Duodenal mucosa (tissue), 2 donors: ENCODE measurements at regions not wholly inside any gene's neighbourhood (a gene's known extent, or its start where the extent isn't known, plus 50 kb on each side); places are given as distances from the start of the nearest gene placed in this dataset.

Source experiments
- H3K27ac ChIP-seq: one replicate; pipeline ENCODE4 v1.7.0; 2013; ENCODE audit warnings: low read depth, low read length
- H3K27me3 ChIP-seq, 2 donors: one replicate each; pipeline ENCODE4 v1.7.0; 2013; ENCODE audit warnings: low read length in 2 of 2, control low read depth in 1 of 2; ENCODE audit not compliant: insufficient read depth in 2 of 2, control insufficient read depth in 1 of 2
- H3K36me3 ChIP-seq, 2 donors: one replicate each; pipeline ENCODE4 v1.7.0; 2013; ENCODE audit warnings: low read length in 2 of 2, control low read depth in 1 of 2; ENCODE audit not compliant: insufficient read depth in 2 of 2, control insufficient read depth in 1 of 2
- H3K4me1 ChIP-seq, 2 donors: one replicate each; pipeline ENCODE4 v1.7.0; 2013; ENCODE audit warnings: low read length in 2 of 2, control low read depth in 1 of 2; ENCODE audit not compliant: insufficient read depth in 2 of 2, control insufficient read depth in 1 of 2
- H3K4me3 ChIP-seq, 2 donors: one replicate each; pipeline ENCODE4 v1.7.0; 2013; ENCODE audit warnings: low read length in 2 of 2, low read depth in 1 of 2
- H3K9ac ChIP-seq, 2 donors: one replicate each; pipeline ENCODE4 v1.7.0; 2013; ENCODE audit warnings: low read length in 2 of 2, low read depth in 1 of 2
- H3K9me3 ChIP-seq, 2 donors: one replicate each; pipeline ENCODE4 v1.7.0; 2013; ENCODE audit warnings: low read length in 2 of 2, control low read depth in 1 of 2; ENCODE audit not compliant: control insufficient read depth in 1 of 2

DNA sequence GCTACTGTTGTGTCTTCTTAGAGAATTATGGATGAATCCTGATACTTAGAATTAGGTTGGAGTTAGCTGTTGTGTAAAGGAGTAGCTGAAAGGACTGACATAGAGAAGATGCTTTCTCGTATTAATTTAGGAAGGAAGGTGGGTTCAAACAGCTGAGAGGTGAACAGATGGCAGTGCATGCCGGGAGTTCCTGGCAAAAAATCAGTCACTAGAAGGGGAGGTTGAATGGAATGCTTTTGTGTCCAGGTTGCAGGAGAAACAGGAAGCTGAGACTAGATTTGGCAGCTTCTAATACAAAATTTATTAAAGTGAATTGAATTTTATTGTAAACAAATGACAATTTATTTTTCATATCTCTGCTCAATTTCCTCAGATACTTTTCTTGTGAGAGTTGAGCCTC lies 70.8 kb downstream of the BTG1 start:
- Histone ChIP-seq H3K9me3 (no peaks in the 10 kb centered on the region), H3K27ac (no peak overlapping the region), H3K36me3 (no peaks in the 10 kb centered on the region), H3K9ac (no peak overlapping the region), H3K4me1 (peaks cover 9 to 28% of the 10 kb centered on the region in 2 donors), H3K4me3 (no peak overlapping the region), H3K27me3 (no peaks in the 10 kb centered on the region)

DNA sequence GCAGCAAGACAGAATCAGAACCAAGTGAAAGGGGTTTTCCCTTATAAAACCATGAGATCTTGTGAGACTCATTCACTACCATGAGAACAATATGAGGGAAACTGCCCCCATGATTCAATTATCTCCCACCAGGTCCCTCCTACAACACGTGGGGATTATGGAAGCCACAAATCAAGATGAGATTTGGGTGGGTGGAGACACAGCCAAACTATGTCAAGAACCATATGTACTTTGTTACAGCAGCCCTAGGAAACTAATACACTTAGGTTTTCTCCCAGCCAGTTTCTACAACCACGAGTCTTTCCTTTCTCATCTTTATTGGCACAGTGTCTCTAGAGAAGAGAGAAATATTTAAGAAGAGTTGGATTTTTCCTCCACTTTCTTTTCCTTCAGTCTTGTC lies 72.6 kb downstream of the BTG1 start:
- no peaks in the 10 kb centered on the region for H3K36me3 ChIP-seq
- no peak overlapping the region for H3K27ac ChIP-seq
- peaks cover 18 to 35% of the 10 kb centered on the region in 2 donors for H3K4me1 ChIP-seq
- no peaks in the 10 kb centered on the region for H3K9me3 ChIP-seq
- no peak overlapping the region for H3K4me3 ChIP-seq
- no peak overlapping the region for H3K9ac ChIP-seq
- H3K27me3 ChIP-seq, result no peaks in the 10 kb centered on the region

GRCh38 chr12:92072112-92072511 lies 73.5 kb downstream of the BTG1 start:
- no peak overlapping the region for H3K4me3 ChIP-seq
- no peaks in the 10 kb centered on the region for H3K9me3 ChIP-seq
- no peaks in the 10 kb centered on the region for H3K27me3 ChIP-seq
- H3K27ac ChIP-seq, result no peak overlapping the region
- no peaks in the 10 kb centered on the region for H3K36me3 ChIP-seq
- no peak overlapping the region for H3K9ac ChIP-seq
- H3K4me1 ChIP-seq, result peaks cover 13 to 30% of the 10 kb centered on the region in 2 donors

DNA sequence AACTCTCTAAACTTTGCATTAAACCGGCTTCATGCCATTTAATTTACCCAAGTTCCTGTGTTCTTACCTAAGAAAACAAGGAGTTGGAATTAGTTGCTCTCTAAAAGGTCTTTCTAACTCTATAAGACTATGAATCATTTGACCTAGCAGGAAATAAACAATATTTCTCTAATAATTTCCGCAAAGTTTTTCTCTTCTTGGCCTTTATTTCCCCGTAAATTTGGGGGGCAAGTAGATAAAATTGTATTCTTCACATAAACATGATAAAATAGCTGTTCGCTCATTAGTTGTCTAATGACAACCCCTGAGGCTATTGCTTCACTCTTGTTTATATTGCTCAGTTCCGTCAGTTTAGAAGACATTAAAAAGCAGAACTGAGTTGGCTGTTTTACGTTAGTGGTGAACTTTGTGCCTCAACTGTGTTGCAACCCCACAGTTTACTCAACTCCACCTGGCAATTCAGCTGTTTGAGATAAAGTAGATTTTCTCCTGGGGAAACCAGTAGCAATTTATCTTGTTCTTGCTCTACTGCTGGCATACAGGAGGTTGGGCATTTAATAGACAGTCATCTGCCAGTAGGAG lies 74.7 kb downstream of the BTG1 start:
- Histone ChIP-seq H3K27ac (peak overlapping the region; percentile 58), H3K4me3 (no peak overlapping the region), H3K27me3 (no peaks in the 10 kb centered on the region), H3K4me1 (peaks cover 13 to 30% of the 10 kb centered on the region in 2 donors), H3K9ac (no peak overlapping the region), H3K36me3 (no peaks in the 10 kb centered on the region), H3K9me3 (no peaks in the 10 kb centered on the region)

DNA sequence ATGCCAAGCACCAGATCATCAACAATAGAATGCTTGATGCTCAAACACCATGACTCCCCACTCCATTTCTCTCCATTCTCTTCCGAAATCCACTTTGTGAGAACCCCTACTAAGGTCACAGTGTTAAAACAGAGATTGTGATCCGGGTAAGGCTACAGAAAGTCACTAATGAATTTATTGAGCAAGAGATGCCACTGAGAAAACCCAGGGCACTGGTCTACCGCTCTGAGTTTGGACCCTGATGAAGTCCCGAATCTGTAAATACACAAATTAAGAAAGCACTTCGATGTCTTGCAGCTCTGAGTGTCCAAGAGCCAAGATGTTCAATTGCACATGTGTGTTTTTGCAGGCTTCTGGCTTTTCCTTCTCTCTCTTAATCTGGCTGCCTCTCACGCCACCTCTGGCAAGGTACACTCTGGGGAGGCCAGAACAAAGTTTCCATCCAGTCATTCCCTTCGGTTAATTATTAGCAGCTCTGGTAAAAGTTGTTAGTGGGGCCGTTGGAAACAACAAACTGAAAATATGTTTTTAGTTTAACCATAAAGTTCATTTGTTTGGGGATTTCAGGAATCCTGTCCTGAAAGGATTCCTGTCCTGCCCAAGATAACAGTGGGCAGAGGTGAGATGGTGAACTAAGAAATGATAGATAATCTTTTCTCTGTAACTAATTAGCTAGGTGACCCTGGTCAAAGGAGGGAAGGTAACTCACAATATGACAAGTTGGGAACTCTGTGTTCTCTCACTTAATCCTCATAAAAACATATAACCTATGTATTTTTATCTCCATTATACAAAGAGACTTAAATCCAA lies 75.4 kb downstream of the BTG1 start:
- H3K9me3 ChIP-seq, result no peaks in the 10 kb centered on the region
- H3K4me1 ChIP-seq, result peaks cover 13 to 26% of the 10 kb centered on the region in 2 donors
- peak overlapping the region; percentile 58 for H3K27ac ChIP-seq
- peak overlapping the region in 1 of 2 donors; percentile 23 for H3K4me3 ChIP-seq
- no peaks in the 10 kb centered on the region for H3K27me3 ChIP-seq
- no peaks in the 10 kb centered on the region for H3K36me3 ChIP-seq
- H3K9ac ChIP-seq, result no peak overlapping the region

DNA sequence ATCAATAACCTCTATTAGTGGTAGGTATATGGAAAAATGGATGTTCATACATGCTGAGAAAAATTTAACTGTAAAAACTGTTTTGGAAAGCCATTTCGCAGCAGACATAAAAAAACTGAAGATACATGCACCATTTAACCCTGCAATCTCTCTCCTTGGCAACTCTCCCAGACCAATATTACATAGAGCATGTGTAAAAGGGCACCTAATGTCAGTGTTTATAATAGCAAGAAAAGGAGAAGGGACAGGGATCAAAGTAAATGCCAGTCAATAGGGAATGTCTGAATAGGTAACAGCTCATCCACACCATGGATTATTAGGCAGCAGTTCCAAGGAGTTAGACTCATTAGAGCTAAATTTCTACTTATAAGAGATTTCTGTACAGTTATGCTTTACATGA lies 77.2 kb downstream of the BTG1 start:
- H3K9ac ChIP-seq, result no peak overlapping the region
- H3K27ac ChIP-seq, result no peak overlapping the region
- no peaks in the 10 kb centered on the region for H3K27me3 ChIP-seq
- H3K4me3 ChIP-seq, result no peak overlapping the region
- no peaks in the 10 kb centered on the region for H3K9me3 ChIP-seq
- no peaks in the 10 kb centered on the region for H3K36me3 ChIP-seq
- H3K4me1 ChIP-seq, result peaks cover 20 to 35% of the 10 kb centered on the region in 2 donors

GRCh38 chr12:92065639-92066038 lies 80.0 kb downstream of the BTG1 start:
- no peak overlapping the region for H3K27ac ChIP-seq
- H3K27me3 ChIP-seq, result no peaks in the 10 kb centered on the region
- H3K4me1 ChIP-seq, result peaks cover 20 to 28% of the 10 kb centered on the region in 2 donors
- no peaks in the 10 kb centered on the region for H3K36me3 ChIP-seq
- H3K4me3 ChIP-seq, result no peak overlapping the region
- H3K9ac ChIP-seq, result no peak overlapping the region
- H3K9me3 ChIP-seq, result no peaks in the 10 kb centered on the region

GRCh38 chr12:92065018-92065499 lies 80.6 kb downstream of the BTG1 start:
- peaks cover 19 to 26% of the 10 kb centered on the region in 2 donors for H3K4me1 ChIP-seq
- no peak overlapping the region for H3K9ac ChIP-seq
- H3K27ac ChIP-seq, result no peak overlapping the region
- H3K27me3 ChIP-seq, result no peaks in the 10 kb centered on the region
- no peak overlapping the region for H3K4me3 ChIP-seq
- H3K9me3 ChIP-seq, result no peaks in the 10 kb centered on the region
- no peaks in the 10 kb centered on the region for H3K36me3 ChIP-seq

GRCh38 chr12:92064422-92064821 lies 81.2 kb downstream of the BTG1 start:
- no peak overlapping the region for H3K9ac ChIP-seq
- no peak overlapping the region for H3K27ac ChIP-seq
- no peaks in the 10 kb centered on the region for H3K36me3 ChIP-seq
- no peak overlapping the region for H3K4me3 ChIP-seq
- H3K27me3 ChIP-seq, result no peaks in the 10 kb centered on the region
- no peaks in the 10 kb centered on the region for H3K9me3 ChIP-seq
- H3K4me1 ChIP-seq, result peaks cover 12 to 20% of the 10 kb centered on the region in 2 donors

GRCh38 chr12:92063641-92064040 lies 82.0 kb downstream of the BTG1 start:
- Histone ChIP-seq H3K27me3 (no peaks in the 10 kb centered on the region), H3K4me3 (no peak overlapping the region), H3K9ac (no peak overlapping the region), H3K4me1 (peaks cover 7 to 13% of the 10 kb centered on the region in 2 donors), H3K9me3 (no peaks in the 10 kb centered on the region), H3K27ac (no peak overlapping the region), H3K36me3 (no peaks in the 10 kb centered on the region)
